PC-3 (cell line): ENCODE measurements at regions not wholly inside any gene's neighbourhood (a gene's known extent, or its start where the extent isn't known, plus 50 kb on each side); places are given as distances from the start of the nearest gene placed in this dataset.

Experiments used
- CTCF ChIP-seq: fragments of 300-600 bp; sonication (generic); conservative IDR thresholded peaks from 2 replicates; pipeline ENCODE4 v1.5.1; 2017; ENCODE audit warnings: antibody characterized with exemption, low read depth, mild to moderate bottlenecking, low read length
- EZH2 ChIP-seq: fragments of 300-600 bp; sonication (generic); IDR thresholded peaks from one replicate; pipeline ENCODE4 v1.6.1; 2017; ENCODE audit warnings: antibody characterized with exemption, mild to moderate bottlenecking, low read length; ENCODE audit not compliant: unreplicated experiment
- EZH2phosphoT487 ChIP-seq: fragments of 300-600 bp; sonication (generic); IDR thresholded peaks from 2 replicates; pipeline ENCODE4 v1.6.1; 2018; ENCODE audit warnings: mild to moderate bottlenecking, antibody characterized with exemption, low read length, borderline replicate concordance

- TF ChIP-seq CTCF (no peak), EZH2 (no peak), EZH2phosphoT487 (no peak)
Observed at GRCh38 chr14:34275530-34275929, 186.5 kb downstream of the SPTSSA start.
